HCT116 (cell line): ENCODE measurements at regions not wholly inside any gene's neighbourhood (a gene's known extent, or its start where the extent isn't known, plus 50 kb on each side); places are given as distances from the start of the nearest gene placed in this dataset.

ENCODE experiments used
- CEBPB ChIP-seq: IDR thresholded peaks from 2 replicates; pipeline ENCODE4 v1.6.1; 2012; ENCODE audit warnings: low read depth
- CTCF ChIP-seq, 3 experiments: fragments of 200-600 bp in 1 of 3; sonication (generic) in 1 of 3; IDR thresholded peaks in 2 of 3; conservative IDR thresholded peaks in 1 of 3; 2 replicates each; pipeline ENCODE4 v1.5.1; 2012 to 2017; ENCODE audit warnings: low read depth in 2 of 3, low read length in 2 of 3, antibody characterized with exemption in 1 of 3, borderline replicate concordance in 1 of 3, control low read depth in 1 of 3, mild to moderate bottlenecking in 1 of 3, mixed read lengths in 1 of 3, mixed run types in 1 of 3, moderate library complexity in 1 of 3; ENCODE audit not compliant: insufficient read depth in 1 of 3
- EZH2 ChIP-seq: fragments of 200-600 bp; sonication (generic); IDR thresholded peaks from 2 replicates; pipeline ENCODE4 v1.6.1; 2017; ENCODE audit warnings: antibody characterized with exemption, mixed run types
- EZH2phosphoT487 ChIP-seq: fragments of 200-600 bp; IDR thresholded peaks from 2 replicates; pipeline ENCODE4 v1.6.1; 2018; ENCODE audit warnings: antibody characterized with exemption, borderline replicate concordance
- POLR2A ChIP-seq: IDR thresholded peaks from 2 replicates; pipeline ENCODE4 v1.7.0; 2011; ENCODE audit warnings: borderline replicate concordance; ENCODE audit not compliant: insufficient read depth, insufficient read length; ENCODE audit errors: extremely low read depth
- REST ChIP-seq: IDR thresholded peaks from 2 replicates; pipeline ENCODE4 v1.6.1; 2012; ENCODE audit warnings: low read depth
- SIN3A ChIP-seq: IDR thresholded peaks from 2 replicates; pipeline ENCODE4 v1.6.1; 2012; ENCODE audit warnings: low read depth
- SP1 ChIP-seq: IDR thresholded peaks from 2 replicates; pipeline ENCODE4 v1.6.1; 2012; ENCODE audit warnings: low read depth
- TCF7L2 ChIP-seq: IDR thresholded peaks from 2 replicates; pipeline ENCODE4 v1.7.0; 2011; ENCODE audit warnings: borderline replicate concordance, inconsistent platforms; ENCODE audit not compliant: insufficient read depth, insufficient read length; ENCODE audit errors: extremely low read depth
- YY1 ChIP-seq: IDR thresholded peaks from 2 replicates; pipeline ENCODE4 v1.6.1; 2011; ENCODE audit warnings: low read length, low read depth, moderate library complexity, mild to moderate bottlenecking; ENCODE audit not compliant: insufficient replicate concordance; ENCODE audit errors: extremely low read depth
- ZNF274 ChIP-seq: fragments of 200-500 bp; sonication (Bioruptor generic); IDR thresholded peaks from 2 replicates; pipeline ENCODE4 v1.6.1; 2014; ENCODE audit warnings: mild to moderate bottlenecking, low read depth, low read length, inconsistent platforms

GRCh38 chr13:50731400-50731799 lies 112.1 kb downstream of the DLEU7 start:
- TF ChIP-seq CTCF (IDR thresholded peaks at IDR 0.05 in 2 of 3, conservative IDR thresholded peaks at IDR 0.05 in 1 of 3; ENCODE audit: borderline replicate concordance in 1 of 3, insufficient read depth in 1 of 3, low read depth in 2 of 3, low read length in 2 of 3): no peak
- TF ChIP-seq POLR2A: no peak
- no peak for TF ChIP-seq CEBPB
- TF ChIP-seq TCF7L2: no peak
- TF ChIP-seq SIN3A: no peak
- TF ChIP-seq REST: no peak
- TF ChIP-seq EZH2phosphoT487: no peak
- no peak for TF ChIP-seq YY1
- TF ChIP-seq ZNF274: no peak
- no peak for TF ChIP-seq EZH2
- TF ChIP-seq SP1: no peak
